ENCODE measurements at regions not wholly inside any gene's neighbourhood (a gene's known extent, or its start where the extent isn't known, plus 50 kb on each side); places are given as distances from the start of the nearest gene placed in this dataset.
"Not testable (repeated sequence)": the region's sequence is repeated elsewhere in the genome, so short reads cannot be mapped to it uniquely, and the experiment has no call there.

DNA sequence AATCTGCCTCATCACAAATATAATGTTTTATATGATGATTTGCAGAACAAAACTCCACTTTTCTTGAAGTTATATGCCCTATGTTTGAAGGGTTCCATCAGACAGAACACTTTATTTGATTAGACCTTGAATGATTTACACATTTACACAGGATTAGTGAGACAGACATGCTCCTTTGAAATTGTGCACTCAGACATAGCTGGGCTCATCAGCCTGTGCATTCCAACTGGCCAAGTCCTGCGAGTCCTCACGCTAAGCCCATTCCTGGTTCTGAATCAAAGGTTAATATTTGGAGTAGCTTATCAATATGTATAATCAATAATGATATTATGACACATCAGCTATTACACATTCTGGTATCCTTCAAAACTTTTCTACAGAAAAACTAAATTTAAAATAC is 173.6 kb downstream of the MBL2 start:
- intact Hi-C loops (cut with micrococcal nuclease): no loop called here
- CTCF ChIA-PET: no interaction called here
- H3K4me2 ChIP-seq (ENCODE audit: low read length): no peak overlapping the region
- no peak for ATAC-seq
- no TSS peak for BruUV-seq (replicated peaks)
- no peak for DNase-seq
- H3K36me3 ChIP-seq (ENCODE audit: low read depth, low read length): no peaks in the 10 kb centered on the region
- H3K79me2 ChIP-seq (ENCODE audit: low read length): no peaks in the 10 kb centered on the region
- TF ChIP-seq EZH2phosphoT487 (IDR thresholded peaks at IDR 0.05; ENCODE audit: borderline replicate concordance, low read length): no peak
- peaks cover 4% of the 10 kb centered on the region for H3F3A ChIP-seq (ENCODE audit: low read length, unreplicated experiment)
- no peaks in the 10 kb centered on the region for H4K20me1 ChIP-seq (ENCODE audit: low read length)
- no peaks in the 10 kb centered on the region for H3K27me3 ChIP-seq (ENCODE audit: low read length)
- H3K9me2 ChIP-seq (replicated peaks; ENCODE audit: low read length): no peaks in the 10 kb centered on the region
- POLR2A ChIA-PET (ENCODE audit: unreplicated experiment): no interaction called here
- H3K9ac ChIP-seq (ENCODE audit: low read length): no peak overlapping the region
- peaks cover 24% of the 10 kb centered on the region for H3K4me1 ChIP-seq (ENCODE audit: insufficient read depth, low read length)
- H2AFZ ChIP-seq (ENCODE audit: low read length): peak overlapping the region; percentile 79; the same call in 1 of the 2 replicates
- no peak overlapping the region for H3K27ac ChIP-seq (ENCODE audit: low read length)
- no peaks in the 10 kb centered on the region for H3K9me3 ChIP-seq (ENCODE audit: low read length)
- no peak overlapping the region for H3K4me3 ChIP-seq (ENCODE audit: low read length)

DNA sequence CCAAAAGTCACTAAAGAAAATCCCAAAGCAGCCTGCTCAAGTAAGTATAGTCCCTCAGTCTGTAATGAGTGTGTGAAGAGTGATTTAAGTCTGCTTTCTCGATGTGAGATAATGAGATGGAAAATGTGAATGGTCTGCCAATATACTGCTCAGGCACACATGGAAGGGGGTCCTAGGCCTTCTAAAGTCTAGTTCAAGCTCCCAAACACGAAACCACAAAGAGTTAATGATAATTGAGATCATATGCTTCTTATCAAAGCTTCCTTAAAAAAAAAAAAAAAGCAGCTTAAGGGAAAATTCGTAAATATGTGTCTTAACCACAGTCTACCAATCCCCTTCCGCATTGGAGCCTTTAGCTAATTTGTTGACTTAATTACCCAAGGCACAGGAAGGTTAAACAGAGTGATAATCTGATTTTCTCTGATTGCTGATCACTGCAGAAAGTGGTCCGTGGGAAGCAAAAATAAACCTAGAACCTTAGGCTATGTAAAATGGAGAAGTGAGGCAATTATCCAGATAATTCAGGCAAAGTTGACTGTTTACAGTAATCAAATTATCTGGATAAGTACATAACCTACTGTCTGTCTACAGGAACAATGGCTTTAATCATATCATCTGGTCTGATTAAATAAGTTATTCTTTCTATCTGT is 172.9 kb downstream of the MBL2 start:
- Histone ChIP-seq H4K20me1 (ENCODE audit: low read length) (no peaks in the 10 kb centered on the region), H3K9me2 (replicated peaks; ENCODE audit: low read length) (no peaks in the 10 kb centered on the region), H3F3A (ENCODE audit: low read length, unreplicated experiment) (peaks cover 4% of the 10 kb centered on the region), H3K9me3 (ENCODE audit: low read length) (no peaks in the 10 kb centered on the region), H3K27me3 (ENCODE audit: low read length) (no peaks in the 10 kb centered on the region), H3K9ac (ENCODE audit: low read length) (no peak overlapping the region), H2AFZ (ENCODE audit: low read length) (0 out of 2 replicates have a peak overlapping the region, but pooled peaks have one; percentile 4), H3K79me2 (ENCODE audit: low read length) (no peaks in the 10 kb centered on the region), H3K4me3 (ENCODE audit: low read length) (no peak overlapping the region), H3K36me3 (ENCODE audit: low read depth, low read length) (no peaks in the 10 kb centered on the region), H3K4me2 (ENCODE audit: low read length) (no peak overlapping the region), H3K4me1 (ENCODE audit: insufficient read depth, low read length) (peaks cover 24% of the 10 kb centered on the region), H3K27ac (ENCODE audit: low read length) (no peak overlapping the region)
- DNase-seq: no peak
- TF ChIP-seq, protein P1, sequence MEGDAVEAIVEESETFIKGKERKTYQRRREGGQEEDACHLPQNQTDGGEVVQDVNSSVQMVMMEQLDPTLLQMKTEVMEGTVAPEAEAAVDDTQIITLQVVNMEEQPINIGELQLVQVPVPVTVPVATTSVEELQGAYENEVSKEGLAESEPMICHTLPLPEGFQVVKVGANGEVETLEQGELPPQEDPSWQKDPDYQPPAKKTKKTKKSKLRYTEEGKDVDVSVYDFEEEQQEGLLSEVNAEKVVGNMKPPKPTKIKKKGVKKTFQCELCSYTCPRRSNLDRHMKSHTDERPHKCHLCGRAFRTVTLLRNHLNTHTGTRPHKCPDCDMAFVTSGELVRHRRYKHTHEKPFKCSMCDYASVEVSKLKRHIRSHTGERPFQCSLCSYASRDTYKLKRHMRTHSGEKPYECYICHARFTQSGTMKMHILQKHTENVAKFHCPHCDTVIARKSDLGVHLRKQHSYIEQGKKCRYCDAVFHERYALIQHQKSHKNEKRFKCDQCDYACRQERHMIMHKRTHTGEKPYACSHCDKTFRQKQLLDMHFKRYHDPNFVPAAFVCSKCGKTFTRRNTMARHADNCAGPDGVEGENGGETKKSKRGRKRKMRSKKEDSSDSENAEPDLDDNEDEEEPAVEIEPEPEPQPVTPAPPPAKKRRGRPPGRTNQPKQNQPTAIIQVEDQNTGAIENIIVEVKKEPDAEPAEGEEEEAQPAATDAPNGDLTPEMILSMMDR (conservative IDR thresholded peaks at IDR 0.05; ENCODE audit: low read depth, low read length): no peak
- TF ChIP-seq EZH2 (IDR thresholded peaks at IDR 0.05; ENCODE audit: low read length, unreplicated experiment) (no peak), EZH2phosphoT487 (IDR thresholded peaks at IDR 0.05; ENCODE audit: borderline replicate concordance, low read length) (no peak)
- no peak for ATAC-seq
- POLR2A ChIA-PET (ENCODE audit: unreplicated experiment): no interaction called here
- BruUV-seq (replicated peaks): no TSS peak
- intact Hi-C loops (cut with micrococcal nuclease): no loop called here
- CTCF ChIA-PET: no interaction called here

DNA sequence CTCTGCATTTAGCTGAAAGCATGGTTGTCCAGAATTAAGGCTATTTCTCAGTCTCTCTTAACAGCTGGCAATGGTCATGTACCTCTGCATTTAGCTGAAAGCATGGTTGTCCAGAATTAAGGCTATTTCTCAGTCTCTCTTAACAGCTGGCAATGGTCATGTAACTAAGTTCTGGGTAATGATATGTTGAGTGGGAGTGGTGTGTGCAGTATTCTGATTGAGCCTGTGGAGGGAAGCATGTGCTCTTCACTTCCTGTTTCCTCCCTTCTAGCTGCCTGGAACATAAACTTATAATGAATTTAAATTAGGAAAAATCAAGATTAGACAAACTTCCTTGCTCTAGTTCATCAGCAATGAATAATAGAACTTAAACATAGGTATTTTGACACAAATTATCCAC is 168.5 kb downstream of the MBL2 start:
- H4K20me1 ChIP-seq (ENCODE audit: low read length); H3K9me2 ChIP-seq (replicated peaks; ENCODE audit: low read length); H3K4me1 ChIP-seq (ENCODE audit: insufficient read depth, low read length); H3K27ac ChIP-seq (ENCODE audit: low read length); H3K27me3 ChIP-seq (ENCODE audit: low read length); H3K4me3 ChIP-seq (ENCODE audit: low read length); H3K4me2 ChIP-seq (ENCODE audit: low read length); DNase-seq; H3K9me3 ChIP-seq (ENCODE audit: low read length); H3K79me2 ChIP-seq (ENCODE audit: low read length); H3K36me3 ChIP-seq (ENCODE audit: low read depth, low read length); BruUV-seq (replicated peaks); intact Hi-C loops (cut with micrococcal nuclease); POLR2A ChIA-PET (ENCODE audit: unreplicated experiment); H3F3A ChIP-seq (ENCODE audit: low read length, unreplicated experiment); H3K9ac ChIP-seq (ENCODE audit: low read length): not testable (repeated sequence)
- peak; percentile 56; the same call in 1 of the 2 replicates for ATAC-seq
- TF ChIP-seq, protein P1 (conservative IDR thresholded peaks at IDR 0.05; ENCODE audit: low read depth, low read length): 0 out of 2 replicates have a peak, but pooled peaks have one; percentile 24
- CTCF ChIA-PET: interaction anchor here (0.6 kb wide), 1 partner anchor 144 kb away, joined by 3 read pairs; no protein-coding TSS in a partner anchor
- peak overlapping the region; percentile 33 for H2AFZ ChIP-seq (ENCODE audit: low read length)
